Keratinocyte (primary cell): ENCODE measurements at regions not wholly inside any gene's neighbourhood (a gene's known extent, or its start where the extent isn't known, plus 50 kb on each side); places are given as distances from the start of the nearest gene placed in this dataset.

Experiments
- EZH2 ChIP-seq: IDR thresholded peaks from one replicate; pipeline ENCODE4 v1.6.1; 2012; ENCODE audit warnings: inconsistent platforms, mild to moderate bottlenecking, low read length, moderate library complexity
- TF ChIP-seq, protein P1 (sequence below), 3 experiments: IDR thresholded peaks in 1 of 3; conservative IDR thresholded peaks in 1 of 3; optimal IDR thresholded peaks in 1 of 3; 2 replicates in 2 of 3; 3 replicates in 1 of 3; pipeline versions ENCODE3 to v1.5.1; 2011; ENCODE audit warnings: low read length in 3 of 3, mild to moderate bottlenecking in 3 of 3, moderate library complexity in 2 of 3, control low read depth in 1 of 3, inconsistent platforms in 1 of 3; ENCODE audit not compliant: insufficient read depth in 2 of 3; ENCODE audit errors: extremely low read depth in 1 of 3

DNA sequence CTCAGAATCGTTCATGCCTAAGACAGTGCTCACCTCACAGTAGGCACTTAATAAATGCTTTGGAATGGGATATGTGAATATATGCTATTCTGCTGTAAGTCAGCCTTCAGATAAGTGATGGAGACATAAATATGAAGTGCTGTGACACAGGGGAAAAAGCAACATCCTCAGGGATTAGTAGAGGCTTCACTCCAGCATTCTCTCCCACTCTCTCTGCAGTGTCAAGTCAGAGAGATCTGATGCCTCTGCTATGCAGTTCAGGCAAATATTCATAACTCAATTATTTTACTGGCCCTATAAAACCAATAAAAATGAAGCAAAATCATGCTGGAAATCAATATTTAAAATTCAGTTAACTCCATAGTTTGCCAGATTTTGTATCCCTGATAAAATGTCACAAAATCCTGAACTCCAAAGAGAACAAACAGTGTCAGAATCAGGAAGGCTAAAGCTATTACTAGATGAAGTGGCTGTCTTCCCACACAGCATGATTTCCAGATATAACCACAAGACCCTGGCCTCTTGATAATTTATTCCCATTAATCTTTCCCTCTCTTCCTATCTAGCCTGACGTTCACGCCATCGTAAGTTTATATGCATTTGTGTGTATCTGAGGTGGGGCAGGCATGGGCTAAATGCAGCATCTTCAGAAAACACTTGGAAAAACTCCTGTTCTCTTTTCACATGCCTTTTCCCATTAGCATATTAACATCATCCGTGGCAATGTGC is 278.9 kb upstream of the ATP11B start:
- TF ChIP-seq, protein P1, sequence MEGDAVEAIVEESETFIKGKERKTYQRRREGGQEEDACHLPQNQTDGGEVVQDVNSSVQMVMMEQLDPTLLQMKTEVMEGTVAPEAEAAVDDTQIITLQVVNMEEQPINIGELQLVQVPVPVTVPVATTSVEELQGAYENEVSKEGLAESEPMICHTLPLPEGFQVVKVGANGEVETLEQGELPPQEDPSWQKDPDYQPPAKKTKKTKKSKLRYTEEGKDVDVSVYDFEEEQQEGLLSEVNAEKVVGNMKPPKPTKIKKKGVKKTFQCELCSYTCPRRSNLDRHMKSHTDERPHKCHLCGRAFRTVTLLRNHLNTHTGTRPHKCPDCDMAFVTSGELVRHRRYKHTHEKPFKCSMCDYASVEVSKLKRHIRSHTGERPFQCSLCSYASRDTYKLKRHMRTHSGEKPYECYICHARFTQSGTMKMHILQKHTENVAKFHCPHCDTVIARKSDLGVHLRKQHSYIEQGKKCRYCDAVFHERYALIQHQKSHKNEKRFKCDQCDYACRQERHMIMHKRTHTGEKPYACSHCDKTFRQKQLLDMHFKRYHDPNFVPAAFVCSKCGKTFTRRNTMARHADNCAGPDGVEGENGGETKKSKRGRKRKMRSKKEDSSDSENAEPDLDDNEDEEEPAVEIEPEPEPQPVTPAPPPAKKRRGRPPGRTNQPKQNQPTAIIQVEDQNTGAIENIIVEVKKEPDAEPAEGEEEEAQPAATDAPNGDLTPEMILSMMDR (optimal IDR thresholded peaks at IDR 0.05 in 1 of 3, IDR thresholded peaks at IDR 0.05 in 1 of 3, conservative IDR thresholded peaks at IDR 0.05 in 1 of 3; ENCODE audit: extremely low read depth in 1 of 3, insufficient read depth in 2 of 3, low read length in 3 of 3), result no peak
- no peak for TF ChIP-seq EZH2
